ENCODE measurements at regions not wholly inside any gene's neighbourhood (a gene's known extent, or its start where the extent isn't known, plus 50 kb on each side); places are given as distances from the start of the nearest gene placed in this dataset.

- TF ChIP-seq GLIS3 (CRISPR knock-in tag; IDR thresholded peaks at IDR 0.05) (no peak), ZC3H10 (CRISPR knock-in tag; IDR thresholded peaks at IDR 0.05) (no peak)
- ATAC-seq: no peak
Measured at GRCh38 chr10:8721650-8722049, 667.2 kb downstream of the GATA3 start.

GRCh38 chr10:8722835-8723234 lies 668.3 kb downstream of the GATA3 start:
- TF ChIP-seq BACH2 (CRISPR knock-in tag; IDR thresholded peaks at IDR 0.05; ENCODE audit: borderline replicate concordance) (no peak), PPARA (CRISPR knock-in tag; IDR thresholded peaks at IDR 0.05; ENCODE audit: borderline replicate concordance) (no peak), ZFP30 (CRISPR knock-in tag; IDR thresholded peaks at IDR 0.05) (no peak), CSDC2 (CRISPR knock-in tag; IDR thresholded peaks at IDR 0.05) (no peak), ESRRG (CRISPR knock-in tag; IDR thresholded peaks at IDR 0.05) (no peak), ZC3H10 (CRISPR knock-in tag; IDR thresholded peaks at IDR 0.05) (no peak), CSRNP3 (CRISPR knock-in tag; IDR thresholded peaks at IDR 0.05) (no peak), GLIS3 (CRISPR knock-in tag; IDR thresholded peaks at IDR 0.05) (no peak), ZNF70 (CRISPR knock-in tag; IDR thresholded peaks at IDR 0.05) (no peak), POU6F1 (CRISPR knock-in tag; IDR thresholded peaks at IDR 0.05; ENCODE audit: borderline replicate concordance, low read depth) (no peak), SNAI2 (CRISPR knock-in tag; IDR thresholded peaks at IDR 0.05) (no peak), ZNF8 (CRISPR knock-in tag; IDR thresholded peaks at IDR 0.05) (no peak), ARNTL (CRISPR knock-in tag; IDR thresholded peaks at IDR 0.05; ENCODE audit: borderline replicate concordance, low read depth) (no peak)
- TF ChIP-seq, protein P1, sequence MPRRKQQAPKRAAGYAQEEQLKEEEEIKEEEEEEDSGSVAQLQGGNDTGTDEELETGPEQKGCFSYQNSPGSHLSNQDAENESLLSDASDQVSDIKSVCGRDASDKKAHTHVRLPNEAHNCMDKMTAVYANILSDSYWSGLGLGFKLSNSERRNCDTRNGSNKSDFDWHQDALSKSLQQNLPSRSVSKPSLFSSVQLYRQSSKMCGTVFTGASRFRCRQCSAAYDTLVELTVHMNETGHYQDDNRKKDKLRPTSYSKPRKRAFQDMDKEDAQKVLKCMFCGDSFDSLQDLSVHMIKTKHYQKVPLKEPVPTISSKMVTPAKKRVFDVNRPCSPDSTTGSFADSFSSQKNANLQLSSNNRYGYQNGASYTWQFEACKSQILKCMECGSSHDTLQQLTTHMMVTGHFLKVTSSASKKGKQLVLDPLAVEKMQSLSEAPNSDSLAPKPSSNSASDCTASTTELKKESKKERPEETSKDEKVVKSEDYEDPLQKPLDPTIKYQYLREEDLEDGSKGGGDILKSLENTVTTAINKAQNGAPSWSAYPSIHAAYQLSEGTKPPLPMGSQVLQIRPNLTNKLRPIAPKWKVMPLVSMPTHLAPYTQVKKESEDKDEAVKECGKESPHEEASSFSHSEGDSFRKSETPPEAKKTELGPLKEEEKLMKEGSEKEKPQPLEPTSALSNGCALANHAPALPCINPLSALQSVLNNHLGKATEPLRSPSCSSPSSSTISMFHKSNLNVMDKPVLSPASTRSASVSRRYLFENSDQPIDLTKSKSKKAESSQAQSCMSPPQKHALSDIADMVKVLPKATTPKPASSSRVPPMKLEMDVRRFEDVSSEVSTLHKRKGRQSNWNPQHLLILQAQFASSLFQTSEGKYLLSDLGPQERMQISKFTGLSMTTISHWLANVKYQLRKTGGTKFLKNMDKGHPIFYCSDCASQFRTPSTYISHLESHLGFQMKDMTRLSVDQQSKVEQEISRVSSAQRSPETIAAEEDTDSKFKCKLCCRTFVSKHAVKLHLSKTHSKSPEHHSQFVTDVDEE (CRISPR knock-in tag; IDR thresholded peaks at IDR 0.05): no peak
- TF ChIP-seq, protein P2, sequence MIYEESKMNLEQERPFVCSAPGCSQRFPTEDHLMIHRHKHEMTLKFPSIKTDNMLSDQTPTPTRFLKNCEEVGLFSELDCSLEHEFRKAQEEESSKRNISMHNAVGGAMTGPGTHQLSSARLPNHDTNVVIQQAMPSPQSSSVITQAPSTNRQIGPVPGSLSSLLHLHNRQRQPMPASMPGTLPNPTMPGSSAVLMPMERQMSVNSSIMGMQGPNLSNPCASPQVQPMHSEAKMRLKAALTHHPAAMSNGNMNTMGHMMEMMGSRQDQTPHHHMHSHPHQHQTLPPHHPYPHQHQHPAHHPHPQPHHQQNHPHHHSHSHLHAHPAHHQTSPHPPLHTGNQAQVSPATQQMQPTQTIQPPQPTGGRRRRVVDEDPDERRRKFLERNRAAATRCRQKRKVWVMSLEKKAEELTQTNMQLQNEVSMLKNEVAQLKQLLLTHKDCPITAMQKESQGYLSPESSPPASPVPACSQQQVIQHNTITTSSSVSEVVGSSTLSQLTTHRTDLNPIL (CRISPR knock-in tag; IDR thresholded peaks at IDR 0.05; ENCODE audit: low read depth): no peak
- ATAC-seq: no peak

DNA sequence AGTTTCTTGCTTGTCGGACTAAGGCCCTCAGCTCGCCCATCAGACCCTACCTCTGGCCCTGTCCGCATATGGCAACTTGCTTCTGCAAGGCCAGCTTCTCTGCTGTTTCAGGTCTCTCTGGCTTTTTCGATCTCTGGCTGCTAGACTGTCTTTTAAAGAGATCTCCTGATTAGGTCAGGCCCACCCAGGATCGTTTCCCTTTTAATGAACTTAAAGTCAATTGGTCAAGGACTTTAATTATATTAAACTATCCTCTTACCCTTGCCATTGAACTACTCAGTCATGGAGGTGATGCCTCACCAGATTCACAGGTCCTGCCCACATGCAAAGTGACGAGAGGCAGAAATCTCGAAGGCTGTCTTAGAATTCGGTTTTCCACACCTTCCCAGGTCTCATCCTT lies 670.9 kb downstream of the GATA3 start:
- no peak for ATAC-seq
- TF ChIP-seq TCF4 (CRISPR knock-in tag; IDR thresholded peaks at IDR 0.05; ENCODE audit: borderline replicate concordance) (no peak), ISL1 (CRISPR knock-in tag; IDR thresholded peaks at IDR 0.05) (no peak), ZNF565 (CRISPR knock-in tag; conservative IDR thresholded peaks at IDR 0.05; ENCODE audit: low read depth) (no peak), SNAI2 (CRISPR knock-in tag; IDR thresholded peaks at IDR 0.05) (no peak), ZFP30 (CRISPR knock-in tag; IDR thresholded peaks at IDR 0.05) (no peak), ARNTL (CRISPR knock-in tag; IDR thresholded peaks at IDR 0.05; ENCODE audit: borderline replicate concordance, low read depth) (no peak), TOX (CRISPR knock-in tag; IDR thresholded peaks at IDR 0.05; ENCODE audit: borderline replicate concordance) (no peak), CSRNP3 (CRISPR knock-in tag; IDR thresholded peaks at IDR 0.05) (no peak), ZNF8 (CRISPR knock-in tag; IDR thresholded peaks at IDR 0.05) (no peak)

- no peak for ATAC-seq
- TF ChIP-seq BACH2 (CRISPR knock-in tag; IDR thresholded peaks at IDR 0.05; ENCODE audit: borderline replicate concordance) (no peak), ZNF70 (CRISPR knock-in tag; IDR thresholded peaks at IDR 0.05) (no peak)
Measured at GRCh38 chr10:8726084-8726778, 671.7 kb downstream of the GATA3 start.
